HG03378 (cell line): ENCODE measurements at regions not wholly inside any gene's neighbourhood (a gene's known extent, or its start where the extent isn't known, plus 50 kb on each side); places are given as distances from the start of the nearest gene placed in this dataset.

Experiments used
- ATAC-seq: cut with Tn5 transposase; IDR thresholded peaks from one replicate; pipeline ENCODE4 v1.9.1; 2021; ENCODE audit warnings: mild to moderate bottlenecking, moderate library complexity; ENCODE audit not compliant: unreplicated experiment

GRCh38 chr4:136342666-136343065, 1189.6 kb downstream of the PCDH18 start:
- no peak for ATAC-seq

GRCh38 chr4:136337216-136337615, 1195.1 kb downstream of the PCDH18 start:
- no peak for ATAC-seq

GRCh38 chr4:136336479-136336878, 1195.8 kb downstream of the PCDH18 start:
- no peak for ATAC-seq

GRCh38 chr4:136329042-136329662, 1203.1 kb downstream of the PCDH18 start:
- ATAC-seq: no peak

GRCh38 chr4:136328131-136328530, 1204.2 kb downstream of the PCDH18 start:
- ATAC-seq: no peak

GRCh38 chr4:136320465-136320813, 1211.9 kb downstream of the PCDH18 start:
- no peak for ATAC-seq

GRCh38 chr4:136319789-136320464, 1212.4 kb downstream of the PCDH18 start:
- ATAC-seq: no peak

GRCh38 chr4:136316961-136317360, 1215.3 kb downstream of the PCDH18 start:
- ATAC-seq: no peak

GRCh38 chr4:136314686-136315085, 1217.6 kb downstream of the PCDH18 start:
- no peak for ATAC-seq

- no peak for ATAC-seq
Observed at GRCh38 chr4:136311774-136312173, 1220.5 kb downstream of the PCDH18 start.

GRCh38 chr4:136307765-136308164, 1224.5 kb downstream of the PCDH18 start:
- no peak for ATAC-seq

GRCh38 chr4:136306361-136306760, 1225.9 kb downstream of the PCDH18 start:
- no peak for ATAC-seq

- no peak for ATAC-seq
Observed at GRCh38 chr4:136302566-136302965, 1229.7 kb downstream of the PCDH18 start.

- ATAC-seq: no peak
Observed at GRCh38 chr4:136301749-136302495, 1230.4 kb downstream of the PCDH18 start.

- no peak for ATAC-seq
Observed at GRCh38 chr4:136283977-136284376, 1248.3 kb downstream of the PCDH18 start.

GRCh38 chr4:136281889-136282288, 1250.4 kb downstream of the PCDH18 start:
- ATAC-seq: no peak

- no peak for ATAC-seq
Observed at GRCh38 chr4:136281307-136281706, 1251.0 kb downstream of the PCDH18 start.

- ATAC-seq: no peak
Observed at GRCh38 chr4:136277741-136278140, 1254.6 kb downstream of the PCDH18 start.

- no peak for ATAC-seq
Observed at GRCh38 chr4:136246876-136247275, 1285.4 kb downstream of the PCDH18 start.

GRCh38 chr4:136241221-136241986, 1290.9 kb downstream of the PCDH18 start:
- ATAC-seq: no peak

- no peak for ATAC-seq
Observed at GRCh38 chr4:136227315-136227714, 1305.0 kb downstream of the PCDH18 start.
